K562 (cell line): ENCODE measurements at regions not wholly inside any gene's neighbourhood (a gene's known extent, or its start where the extent isn't known, plus 50 kb on each side); places are given as distances from the start of the nearest gene placed in this dataset.

Experiments used
- ATAC-seq: fragments of 200-7000 bp; cut with Tn5 transposase; 3 replicates; pipeline ENCODE4 v1.9.1; 2020; ENCODE audit warnings: moderate library complexity
- BruUV-seq: library from RNA; stranded (reverse); fragments of 400-500 nt; replicated peaks from 2 replicates; lab custom pipeline; 2021; lab: Mats Ljungman, UMichigan
- CTCF ChIA-PET: fragments of 300-600 bp; formaldehyde crosslinking; extraction: SDS; loops from one replicate; lab custom pipeline; 2021; ENCODE audit warnings: low intra/inter-chr PET ratio; lab: Yijun Ruan, JAX
- POLR2A ChIA-PET: fragments of 300-600, 350-650 bp; sonication (Branson Sonifier 250); formaldehyde crosslinking; extraction: SDS; loops from one replicate; lab custom pipeline; 2021; ENCODE audit warnings: antibody characterized with exemption, inconsistent platforms; lab: Yijun Ruan, JAX
- DNase-seq, 4 experiments: peaks; one replicate each; pipeline versions ENCODE4 v3.0.0 to v3.0.0-alpha.2; 2011 to 2018; ENCODE audit warnings: low spot score in 3 of 4, mixed read lengths in 3 of 4; ENCODE audit errors: extremely low read depth in 1 of 4
- FAIRE-seq: peaks from 2 replicates; lab custom pipeline; 2011; peaks lifted over from hg19 to GRCh38; lab: Jason Lieb, UNC
- H2AFZ ChIP-seq: 2 replicates; pipeline ENCODE4 v1.6.0; 2011; ENCODE audit warnings: low read depth, low read length, control low read depth, inconsistent platforms
- H3K27ac ChIP-seq: fragments of 200-600 bp; 3 replicates; pipeline ENCODE4 v1.8.0; 2011; ENCODE audit warnings: low read depth, mild to moderate bottlenecking, control low read depth, inconsistent platforms, low read length, moderate library complexity, mixed read lengths; ENCODE audit errors: extremely low read depth
- H3K27me3 ChIP-seq, 2 experiments: fragments of 300-600 bp in 1 of 2; 2 replicates in 1 of 2; 3 replicates in 1 of 2; pipeline versions ENCODE4 v1.6.0 to v1.8.0; 2011; ENCODE audit warnings: inconsistent platforms in 2 of 2, low read length in 2 of 2, mild to moderate bottlenecking in 1 of 2, mixed read lengths in 1 of 2, moderate library complexity in 1 of 2; ENCODE audit not compliant: control insufficient read depth in 2 of 2, insufficient read depth in 2 of 2
- H3K36me3 ChIP-seq: fragments of 300-600 bp; 3 replicates; pipeline ENCODE4 v1.8.0; 2011; ENCODE audit warnings: mild to moderate bottlenecking, low read length, inconsistent platforms; ENCODE audit not compliant: control insufficient read depth, insufficient read depth
- H3K4me1 ChIP-seq, 2 experiments: fragments of 200-600 bp in 1 of 2; replicated peaks in 1 of 2; 2 replicates in 1 of 2; 3 replicates in 1 of 2; pipeline versions ENCODE4 v1.5.1 to v1.8.0; 2011; ENCODE audit warnings: inconsistent platforms in 2 of 2, low read length in 2 of 2, mild to moderate bottlenecking in 1 of 2, mixed read lengths in 1 of 2, moderate library complexity in 1 of 2; ENCODE audit not compliant: control insufficient read depth in 2 of 2, insufficient read depth in 2 of 2
- H3K4me2 ChIP-seq: 2 replicates; pipeline ENCODE4 v1.6.1; 2011; ENCODE audit warnings: low read length, control low read depth, inconsistent platforms, mixed read lengths; ENCODE audit not compliant: insufficient read depth
- H3K4me3 ChIP-seq: fragments of 200-600 bp; sonication (generic), shearing (Covaris generic); 2 replicates; pipeline ENCODE4 v1.5.1; 2016; ENCODE audit warnings: control low read depth, inconsistent platforms
- H3K79me2 ChIP-seq: fragments of 200-600 bp; 3 replicates; pipeline ENCODE4 v1.8.0; 2011; ENCODE audit warnings: low read length, inconsistent platforms; ENCODE audit not compliant: control insufficient read depth, insufficient read depth
- H3K9ac ChIP-seq, 2 experiments: 2 replicates each; pipeline versions ENCODE4 v1.6.0 to v1.6.1; 2011; ENCODE audit warnings: low read depth in 2 of 2, low read length in 2 of 2, control low read depth in 1 of 2, inconsistent platforms in 1 of 2, mild to moderate bottlenecking in 1 of 2, mixed read lengths in 1 of 2; ENCODE audit not compliant: insufficient read depth in 1 of 2
- H3K9me1 ChIP-seq: one replicate; pipeline ENCODE4 v1.6.0; 2011; ENCODE audit warnings: inconsistent platforms, mild to moderate bottlenecking, low read length, moderate library complexity; ENCODE audit not compliant: control insufficient read depth, insufficient read depth
- H3K9me3 ChIP-seq: replicated peaks from 2 replicates; pipeline ENCODE4 v1.5.1; 2011; ENCODE audit warnings: low read depth, low read length, inconsistent platforms; ENCODE audit not compliant: control insufficient read depth, insufficient read depth
- H4K20me1 ChIP-seq: replicated peaks from 2 replicates; pipeline ENCODE4 v1.6.1; 2011; ENCODE audit warnings: low read length, inconsistent platforms, mixed read lengths; ENCODE audit not compliant: control insufficient read depth, insufficient read depth
- DIDO1 ChIP-seq: fragments of 450-650 bp; IDR thresholded peaks from 2 replicates; pipeline ENCODE4 v1.6.1; 2016; ENCODE audit warnings: low read depth, missing biosample characterization, missing genetic modification characterization
- DNMT1 ChIP-seq: fragments of 450-650 bp; IDR thresholded peaks from 2 replicates; pipeline ENCODE4 v1.6.1; 2016; ENCODE audit warnings: antibody characterized with exemption, mild to moderate bottlenecking
- ETV1 ChIP-seq: fragments of 450-650 bp; conservative IDR thresholded peaks from 2 replicates; pipeline ENCODE4 v1.6.1; 2016; ENCODE audit warnings: missing genetic modification characterization, control low read depth, low read depth, missing compliant biosample characterization
- HSF4 ChIP-seq: fragments of 250-450 bp; sonication (Bioruptor Pico); IDR thresholded peaks from 2 replicates; pipeline ENCODE4 v2.1.2; 2022; ENCODE audit warnings: mild to moderate bottlenecking, moderate library complexity, borderline replicate concordance
- KDM2B ChIP-seq: fragments of 250-450 bp; sonication (Bioruptor Pico); IDR thresholded peaks from 2 replicates; pipeline ENCODE4 v1.8.0; 2021; ENCODE audit warnings: mild to moderate bottlenecking, moderate library complexity
- KLF10 ChIP-seq: fragments of 250-450 bp; sonication (Bioruptor Pico); IDR thresholded peaks from 2 replicates; pipeline ENCODE4 v1.6.1; 2021; ENCODE audit warnings: matching md5 sums
- MYBL2 ChIP-seq, 2 experiments: fragments of 450-650 bp in 1 of 2; sonication (generic) in 1 of 2; formaldehyde crosslinking in 1 of 2; IDR thresholded peaks; 2 replicates each; pipeline versions ENCODE4 v1.6.1 to v1.8.1; 2017 to 2022; ENCODE audit warnings: borderline replicate concordance in 1 of 2, inconsistent platforms in 1 of 2, low read depth in 1 of 2, mild to moderate bottlenecking in 1 of 2, missing genetic modification reagents in 1 of 2, moderate library complexity in 1 of 2
- NFE2 ChIP-seq: IDR thresholded peaks from 2 replicates; pipeline ENCODE4 v1.6.1; 2014; ENCODE audit warnings: antibody characterized with exemption, low read depth
- SNIP1 ChIP-seq: fragments of 450-650 bp; IDR thresholded peaks from 2 replicates; pipeline ENCODE4 v1.7.1; 2017; ENCODE audit warnings: low read depth, mild to moderate bottlenecking
- SP2 ChIP-seq: IDR thresholded peaks from 2 replicates; pipeline ENCODE4 v1.6.1; 2011; ENCODE audit warnings: mild to moderate bottlenecking, low read depth, low read length, moderate library complexity; ENCODE audit not compliant: poor library complexity, severe bottlenecking; ENCODE audit errors: extremely low read depth
- ZBTB8A ChIP-seq: fragments of 450-650 bp; IDR thresholded peaks from 2 replicates; pipeline ENCODE4 v1.6.1; 2018; ENCODE audit warnings: mild to moderate bottlenecking, moderate library complexity; ENCODE audit not compliant: partially characterized antibody
- ZNF232 ChIP-seq: sonication (generic); formaldehyde crosslinking; IDR thresholded peaks from 2 replicates; pipeline ENCODE4 v1.8.0; 2022; ENCODE audit warnings: mild to moderate bottlenecking, missing genetic modification reagents
- ZNF407 ChIP-seq: fragments of 450-650 bp; IDR thresholded peaks from 2 replicates; pipeline ENCODE4 v1.6.1; 2016; ENCODE audit warnings: low read depth
- ZNF41 ChIP-seq: fragments of 250-450 bp; sonication (Bioruptor Pico); conservative IDR thresholded peaks from 2 replicates; pipeline ENCODE4 v1.4.0; 2020; ENCODE audit warnings: mild to moderate bottlenecking
- WGBS: fragments of 100-300 bp; shearing (Covaris generic); methylation state at CpG from one replicate; pipeline ENCODE4 v1.1.6; 2016; ENCODE audit warnings: low coverage, mixed read lengths; ENCODE audit not compliant: insufficient coverage; ENCODE audit errors: missing lambda C conversion rate; 5-methylcytosine and 5-hydroxymethylcytosine counted together
- in situ Hi-C: fragments of 300-500 bp; cut with MboI; formaldehyde crosslinking; loops from 4 replicates; pipeline ENCODE4 v1.15.0; 2018; ENCODE audit warnings: inconsistent platforms, mixed read lengths
- intact Hi-C: fragments of 100-400 bp; cut with micrococcal nuclease; formaldehyde crosslinking; loops from 2 replicates; pipeline ENCODE4 v1.14.2; 2022

- no peak overlapping the region for H3K27ac ChIP-seq
- POLR2A ChIA-PET: no interaction called here
- 0% methylated on average over 6 of the region's 6 CpGs for WGBS
- no peaks in the 10 kb centered on the region for H3K4me1 ChIP-seq
- no TSS peak for BruUV-seq
- CTCF ChIA-PET: no interaction called here
- no peaks in the 10 kb centered on the region for H3K79me2 ChIP-seq
- H3K9me3 ChIP-seq: no peaks in the 10 kb centered on the region
- H2AFZ ChIP-seq: no peak overlapping the region
- TF ChIP-seq ETV1 (tag) (no peak), MYBL2 (IDR thresholded peaks at IDR 0.05; ENCODE audit: low read depth) (no peak), MYBL2 (CRISPR knock-in tag; IDR thresholded peaks at IDR 0.05; ENCODE audit: borderline replicate concordance) (no peak), SNIP1 (no peak), NFE2 (no peak), ZBTB8A (no peak), DNMT1 (no peak), ZNF407 (no peak), SP2 (no peak), HSF4 (CRISPR knock-in tag) (no peak), KLF10 (no peak), KDM2B (no peak), DIDO1 (no peak), ZNF232 (CRISPR knock-in tag) (no peak), ZNF41 (no peak)
- no peak for ATAC-seq
- H3K4me3 ChIP-seq: no peak overlapping the region
- intact Hi-C loops: no loop called here
- in situ Hi-C loops: no loop called here
- no peak overlapping the region for H3K4me2 ChIP-seq
- DNase-seq: no peak
- H4K20me1 ChIP-seq: no peaks in the 10 kb centered on the region
- no peaks in the 10 kb centered on the region for H3K36me3 ChIP-seq
- H3K27me3 ChIP-seq: no peaks in the 10 kb centered on the region
- no peaks in the 10 kb centered on the region for H3K9me1 ChIP-seq
- FAIRE-seq: no peak
- H3K9ac ChIP-seq: no peak overlapping the region
Observed at GRCh38 chr1:209062081-209062620, 521.4 kb upstream of the CAMK1G start.
